Muscle of leg (tissue), 3 donors: ENCODE measurements at regions not wholly inside any gene's neighbourhood (a gene's known extent, or its start where the extent isn't known, plus 50 kb on each side); places are given as distances from the start of the nearest gene placed in this dataset.
"Not testable (repeated sequence)": the region's sequence is repeated elsewhere in the genome, so short reads cannot be mapped to it uniquely, and the experiment has no call there.

ENCODE experiments used
- DNase-seq: peaks from one replicate; pipeline ENCODE4 v3.0.0; 2013
- H3K27ac ChIP-seq: one replicate; pipeline ENCODE4 v1.5.1; 2013; ENCODE audit warnings: mild to moderate bottlenecking, low read length, control low read depth
- H3K27me3 ChIP-seq: one replicate; pipeline ENCODE4 v1.6.1; 2013; ENCODE audit warnings: low read length; ENCODE audit not compliant: control insufficient read depth, insufficient read depth
- H3K36me3 ChIP-seq: one replicate; pipeline ENCODE4 v1.6.1; 2013; ENCODE audit warnings: low read length; ENCODE audit not compliant: control insufficient read depth, insufficient read depth
- H3K4me1 ChIP-seq: one replicate; pipeline ENCODE4 v1.6.1; 2013; ENCODE audit warnings: low read length; ENCODE audit not compliant: control insufficient read depth, insufficient read depth
- H3K4me3 ChIP-seq: one replicate; pipeline ENCODE4 v1.5.1; 2013; ENCODE audit warnings: low read length, control low read depth
- H3K9me3 ChIP-seq: replicated peaks from 2 replicates; pipeline ENCODE4 v1.6.1; 2013; ENCODE audit warnings: low read depth, low read length; ENCODE audit not compliant: control insufficient read depth
- WGBS: methylation state at CpG from one replicate; pipeline ENCODE4 v1.1.5; 2013; ENCODE audit warnings: missing lambda C conversion rate; ENCODE audit not compliant: insufficient coverage; 5-methylcytosine and 5-hydroxymethylcytosine counted together

GRCh38 chr6:145276756-145277155 is 458.6 kb downstream of the EPM2A start:
- H3K27ac ChIP-seq = no peak overlapping the region

GRCh38 chr6:145277358-145278086 is 457.8 kb downstream of the EPM2A start:
- H3K27ac ChIP-seq = no peak overlapping the region
- WGBS = no CpG with 5 or more reads among the region's 4 CpGs
- no peaks in the 10 kb centered on the region for H3K9me3 ChIP-seq
- no peaks in the 10 kb centered on the region for H3K36me3 ChIP-seq
- no peaks in the 10 kb centered on the region for H3K27me3 ChIP-seq
- H3K4me1 ChIP-seq = no peaks in the 10 kb centered on the region
- H3K4me3 ChIP-seq = no peak overlapping the region
- no peak for DNase-seq

More at GRCh38 chr6:145276756-145277155, 458.6 kb downstream of the EPM2A start:
- Histone ChIP-seq H3K9me3 (no peaks in the 10 kb centered on the region), H3K36me3 (no peaks in the 10 kb centered on the region), H3K4me3 (no peak overlapping the region), H3K27me3 (no peaks in the 10 kb centered on the region), H3K4me1 (no peaks in the 10 kb centered on the region)
- DNase-seq = no peak

GRCh38 chr6:145278163-145278807 is 457.0 kb downstream of the EPM2A start:
- H3K4me1 ChIP-seq = no peaks in the 10 kb centered on the region
- 93% methylated on average over 2 of the region's 2 CpGs for WGBS
- H3K27ac ChIP-seq = no peak overlapping the region
- no peaks in the 10 kb centered on the region for H3K27me3 ChIP-seq
- no peak overlapping the region for H3K4me3 ChIP-seq
- H3K9me3 ChIP-seq = no peaks in the 10 kb centered on the region
- H3K36me3 ChIP-seq = no peaks in the 10 kb centered on the region
- DNase-seq = no peak

GRCh38 chr6:145279551-145279950 is 455.8 kb downstream of the EPM2A start:
- H3K4me1 ChIP-seq = no peaks in the 10 kb centered on the region
- DNase-seq = no peak
- H3K36me3 ChIP-seq = no peaks in the 10 kb centered on the region
- H3K27ac ChIP-seq = no peak overlapping the region
- H3K9me3 ChIP-seq = no peaks in the 10 kb centered on the region
- WGBS = no CpG with 5 or more reads among the region's 1 CpG
- no peak overlapping the region for H3K4me3 ChIP-seq
- H3K27me3 ChIP-seq = no peaks in the 10 kb centered on the region

GRCh38 chr6:145279993-145280392 is 455.3 kb downstream of the EPM2A start:
- no CpG with 5 or more reads among the region's 2 CpGs for WGBS

GRCh38 chr6:145283209-145283608 is 452.1 kb downstream of the EPM2A start:
- not testable (repeated sequence) for H3K27me3 ChIP-seq, DNase-seq, H3K9me3 ChIP-seq, H3K36me3 ChIP-seq, H3K4me1 ChIP-seq, H3K27ac ChIP-seq, H3K4me3 ChIP-seq
- WGBS = 100% methylated on average over 1 of the region's 6 CpGs

More at GRCh38 chr6:145279993-145280392, 455.3 kb downstream of the EPM2A start:
- Histone ChIP-seq H3K27me3 (no peaks in the 10 kb centered on the region), H3K36me3 (no peaks in the 10 kb centered on the region), H3K4me3 (no peak overlapping the region), H3K9me3 (no peaks in the 10 kb centered on the region), H3K4me1 (no peaks in the 10 kb centered on the region), H3K27ac (no peak overlapping the region)
- peak; percentile 89 for DNase-seq

- no peaks in the 10 kb centered on the region for H3K27me3 ChIP-seq
- no CpG with 5 or more reads among the region's 2 CpGs for WGBS
- H3K9me3 ChIP-seq = no peaks in the 10 kb centered on the region
- no peak overlapping the region for H3K4me3 ChIP-seq
- DNase-seq = no peak
- H3K36me3 ChIP-seq = no peaks in the 10 kb centered on the region
- no peak overlapping the region for H3K27ac ChIP-seq
- no peaks in the 10 kb centered on the region for H3K4me1 ChIP-seq
These were observed 451.5 kb downstream of the EPM2A start for GRCh38 chr6:145283856-145284255.

GRCh38 chr6:145286916-145287315 is 448.4 kb downstream of the EPM2A start:
- Histone ChIP-seq H3K36me3 (no peaks in the 10 kb centered on the region), H3K9me3 (no peaks in the 10 kb centered on the region), H3K27ac (no peak overlapping the region), H3K4me3 (no peak overlapping the region), H3K4me1 (no peaks in the 10 kb centered on the region), H3K27me3 (no peaks in the 10 kb centered on the region)
- no CpG with 5 or more reads among the region's 1 CpG for WGBS
- DNase-seq = no peak

- WGBS = no CpG with 5 or more reads among the region's 3 CpGs
- DNase-seq = no peak
- Histone ChIP-seq H3K4me3 (no peak overlapping the region), H3K27me3 (no peaks in the 10 kb centered on the region), H3K9me3 (no peaks in the 10 kb centered on the region), H3K4me1 (no peaks in the 10 kb centered on the region), H3K27ac (no peak overlapping the region), H3K36me3 (no peaks in the 10 kb centered on the region)
These were observed 445.7 kb downstream of the EPM2A start for GRCh38 chr6:145289573-145289972.

- Histone ChIP-seq H3K27ac (no peak overlapping the region), H3K9me3 (no peaks in the 10 kb centered on the region), H3K27me3 (no peaks in the 10 kb centered on the region), H3K4me3 (no peak overlapping the region), H3K36me3 (no peaks in the 10 kb centered on the region), H3K4me1 (no peaks in the 10 kb centered on the region)
- no CpG with 5 or more reads among the region's 2 CpGs for WGBS
- no peak for DNase-seq
These were observed 445.2 kb downstream of the EPM2A start for GRCh38 chr6:145290122-145290521.
